GM12865 (cell line): ENCODE measurements at regions not wholly inside any gene's neighbourhood (a gene's known extent, or its start where the extent isn't known, plus 50 kb on each side); places are given as distances from the start of the nearest gene placed in this dataset.

Experiments used
- DNase-seq: peaks from one replicate; pipeline ENCODE4 v3.0.0; 2010; ENCODE audit warnings: low read depth
- H3K4me3 ChIP-seq: 2 replicates; pipeline ENCODE4 v1.5.1; 2011; ENCODE audit warnings: mild to moderate bottlenecking, low read depth, low read length, control low read depth
- TF ChIP-seq, protein P1 (sequence below): IDR thresholded peaks from 2 replicates; pipeline ENCODE4 v1.5.1; 2011; ENCODE audit warnings: low read length, control low read depth, low read depth, inconsistent platforms; ENCODE audit not compliant: insufficient read depth; ENCODE audit errors: missing control alignments

DNA sequence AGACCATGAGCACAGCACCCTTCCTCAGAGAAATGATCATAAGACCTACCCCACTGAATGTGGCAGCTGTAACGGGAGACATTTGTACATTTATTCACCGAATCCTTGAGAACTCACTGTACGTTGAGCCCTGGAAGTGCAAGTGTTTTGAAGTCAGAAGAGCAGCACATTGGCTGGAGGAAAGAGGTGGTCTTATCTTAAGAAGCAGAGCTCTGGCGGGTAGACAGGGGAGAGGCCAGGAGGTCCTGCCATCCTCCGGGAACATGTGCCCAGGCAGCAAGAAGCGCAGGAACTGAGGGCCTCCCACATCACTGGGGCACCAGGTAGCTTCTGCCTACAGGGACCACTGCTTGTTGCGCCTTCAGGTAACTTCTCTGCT lies 169.2 kb upstream of the IRF2BP2 start:
- TF ChIP-seq, protein P1, sequence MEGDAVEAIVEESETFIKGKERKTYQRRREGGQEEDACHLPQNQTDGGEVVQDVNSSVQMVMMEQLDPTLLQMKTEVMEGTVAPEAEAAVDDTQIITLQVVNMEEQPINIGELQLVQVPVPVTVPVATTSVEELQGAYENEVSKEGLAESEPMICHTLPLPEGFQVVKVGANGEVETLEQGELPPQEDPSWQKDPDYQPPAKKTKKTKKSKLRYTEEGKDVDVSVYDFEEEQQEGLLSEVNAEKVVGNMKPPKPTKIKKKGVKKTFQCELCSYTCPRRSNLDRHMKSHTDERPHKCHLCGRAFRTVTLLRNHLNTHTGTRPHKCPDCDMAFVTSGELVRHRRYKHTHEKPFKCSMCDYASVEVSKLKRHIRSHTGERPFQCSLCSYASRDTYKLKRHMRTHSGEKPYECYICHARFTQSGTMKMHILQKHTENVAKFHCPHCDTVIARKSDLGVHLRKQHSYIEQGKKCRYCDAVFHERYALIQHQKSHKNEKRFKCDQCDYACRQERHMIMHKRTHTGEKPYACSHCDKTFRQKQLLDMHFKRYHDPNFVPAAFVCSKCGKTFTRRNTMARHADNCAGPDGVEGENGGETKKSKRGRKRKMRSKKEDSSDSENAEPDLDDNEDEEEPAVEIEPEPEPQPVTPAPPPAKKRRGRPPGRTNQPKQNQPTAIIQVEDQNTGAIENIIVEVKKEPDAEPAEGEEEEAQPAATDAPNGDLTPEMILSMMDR, result no peak
- no peak for DNase-seq

GRCh38 chr1:234778221-234779159 lies 168.5 kb upstream of the IRF2BP2 start:
- TF ChIP-seq, protein P1, result no peak
- H3K4me3 ChIP-seq, result no peak overlapping the region
- no peak for DNase-seq

More for the DNA sequence above, 169.2 kb upstream of the IRF2BP2 start:
- no peak overlapping the region for H3K4me3 ChIP-seq

DNA sequence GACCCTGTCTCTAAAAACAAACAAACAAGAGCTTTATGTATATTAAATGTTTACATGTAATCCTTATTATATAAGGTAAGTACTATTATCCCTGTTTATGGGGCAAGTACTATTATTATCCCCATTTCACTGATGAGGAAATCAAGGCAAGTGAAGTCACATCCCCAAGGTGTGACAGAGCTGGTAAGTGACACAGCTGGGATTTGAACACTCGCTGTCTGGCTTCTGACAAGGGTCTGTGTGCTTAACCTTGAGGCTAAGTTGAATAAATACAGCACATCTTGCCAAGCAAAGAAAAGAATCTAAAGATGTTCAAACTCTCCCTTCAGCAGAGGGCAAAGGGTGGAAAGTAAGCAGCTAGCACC lies 167.9 kb upstream of the IRF2BP2 start:
- no peak for DNase-seq
- TF ChIP-seq, protein P1, result no peak
- no peak overlapping the region for H3K4me3 ChIP-seq

- DNase-seq, result no peak
- TF ChIP-seq, protein P1, result no peak
- no peak overlapping the region for H3K4me3 ChIP-seq
Measured at GRCh38 chr1:234776876-234777855, 167.2 kb upstream of the IRF2BP2 start.

GRCh38 chr1:234776256-234776875 lies 166.4 kb upstream of the IRF2BP2 start:
- DNase-seq, result no peak
- H3K4me3 ChIP-seq, result no peak overlapping the region
- TF ChIP-seq, protein P1, result no peak

- TF ChIP-seq, protein P1, result no peak
- no peak for DNase-seq
- H3K4me3 ChIP-seq, result no peak overlapping the region
Measured at GRCh38 chr1:234775477-234776246, 165.7 kb upstream of the IRF2BP2 start.
